Parathyroid adenoma (tissue), 2 donors: ENCODE measurements at regions not wholly inside any gene's neighbourhood (a gene's known extent, or its start where the extent isn't known, plus 50 kb on each side); places are given as distances from the start of the nearest gene placed in this dataset.

Experiments
- H2AFZ ChIP-seq: fragments of 300-600 bp; sonication (generic); one replicate; pipeline ENCODE4 v1.7.0; 2017; ENCODE audit warnings: antibody characterized with exemption, mild to moderate bottlenecking
- H3K27ac ChIP-seq: fragments of 300-600 bp; sonication (generic); one replicate; pipeline ENCODE4 v1.7.0; 2017
- H3K27me3 ChIP-seq: fragments of 300-600 bp; sonication (generic); one replicate; pipeline ENCODE4 v1.7.0; 2017; ENCODE audit warnings: low read length; ENCODE audit not compliant: control insufficient read depth, insufficient read depth
- H3K36me3 ChIP-seq: fragments of 300-600 bp; sonication (generic); one replicate; pipeline ENCODE4 v1.7.0; 2017; ENCODE audit warnings: low read length; ENCODE audit not compliant: control insufficient read depth, insufficient read depth
- H3K4me1 ChIP-seq: fragments of 300-600 bp; sonication (generic); one replicate; pipeline ENCODE4 v1.7.0; 2017; ENCODE audit warnings: control low read depth
- H3K4me2 ChIP-seq: fragments of 300-600 bp; sonication (generic); one replicate; pipeline ENCODE4 v1.7.0; 2017; ENCODE audit warnings: low read length
- H3K4me3 ChIP-seq: fragments of 300-600 bp; sonication (generic); one replicate; pipeline ENCODE4 v1.7.0; 2017; ENCODE audit warnings: low read depth, low read length
- H3K79me2 ChIP-seq: fragments of 300-600 bp; sonication (generic); one replicate; pipeline ENCODE4 v1.7.0; 2017; ENCODE audit warnings: control low read depth
- H3K9ac ChIP-seq: fragments of 300-600 bp; sonication (generic); one replicate; pipeline ENCODE4 v1.7.0; 2017; ENCODE audit warnings: mild to moderate bottlenecking
- H3K9me3 ChIP-seq: fragments of 300-600 bp; sonication (generic); one replicate; pipeline ENCODE4 v1.7.0; 2017; ENCODE audit warnings: low read length; ENCODE audit not compliant: control insufficient read depth
- CTCF ChIP-seq: fragments of 300-600 bp; sonication (generic); IDR thresholded peaks from one replicate; pipeline ENCODE4 v1.7.0; 2017; ENCODE audit warnings: antibody characterized with exemption, mild to moderate bottlenecking
- donor health status: primary hyperparathyroidism.

- no peak for TF ChIP-seq CTCF
- H3K9ac ChIP-seq: no peak overlapping the region
- H3K4me1 ChIP-seq: no peaks in the 10 kb centered on the region
- no peak overlapping the region for H3K4me2 ChIP-seq
- H3K9me3 ChIP-seq: no peaks in the 10 kb centered on the region
- no peaks in the 10 kb centered on the region for H3K79me2 ChIP-seq
- H3K27me3 ChIP-seq: no peaks in the 10 kb centered on the region
- H2AFZ ChIP-seq: no peak overlapping the region
- no peaks in the 10 kb centered on the region for H3K36me3 ChIP-seq
- H3K4me3 ChIP-seq: no peak overlapping the region
- no peak overlapping the region for H3K27ac ChIP-seq
Observed at GRCh38 chr3:104521606-104522336, 844.9 kb upstream of the ALCAM start.

- no peak overlapping the region for H3K4me3 ChIP-seq
- H3K27ac ChIP-seq: no peak overlapping the region
- no peaks in the 10 kb centered on the region for H3K36me3 ChIP-seq
- H3K27me3 ChIP-seq: no peaks in the 10 kb centered on the region
- no peak overlapping the region for H2AFZ ChIP-seq
- H3K79me2 ChIP-seq: no peaks in the 10 kb centered on the region
- H3K4me2 ChIP-seq: no peak overlapping the region
- TF ChIP-seq CTCF: no peak
- no peaks in the 10 kb centered on the region for H3K9me3 ChIP-seq
- H3K4me1 ChIP-seq: no peaks in the 10 kb centered on the region
- no peak overlapping the region for H3K9ac ChIP-seq
Observed at GRCh38 chr3:104523136-104523535, 843.6 kb upstream of the ALCAM start.

GRCh38 chr3:104526901-104527401 lies 839.8 kb upstream of the ALCAM start:
- H3K4me2 ChIP-seq: no peak overlapping the region
- H3K9ac ChIP-seq: no peak overlapping the region
- TF ChIP-seq CTCF: no peak
- H3K4me3 ChIP-seq: no peak overlapping the region
- H3K27me3 ChIP-seq: no peaks in the 10 kb centered on the region
- no peaks in the 10 kb centered on the region for H3K4me1 ChIP-seq
- H3K36me3 ChIP-seq: no peaks in the 10 kb centered on the region
- no peaks in the 10 kb centered on the region for H3K79me2 ChIP-seq
- no peak overlapping the region for H2AFZ ChIP-seq
- no peak overlapping the region for H3K27ac ChIP-seq
- H3K9me3 ChIP-seq: no peaks in the 10 kb centered on the region

- Histone ChIP-seq H3K4me1 (no peaks in the 10 kb centered on the region), H3K4me3 (no peak overlapping the region), H2AFZ (no peak overlapping the region), H3K79me2 (no peaks in the 10 kb centered on the region), H3K27me3 (no peaks in the 10 kb centered on the region), H3K4me2 (no peak overlapping the region), H3K9me3 (no peaks in the 10 kb centered on the region), H3K9ac (no peak overlapping the region), H3K36me3 (no peaks in the 10 kb centered on the region), H3K27ac (no peak overlapping the region)
- no peak for TF ChIP-seq CTCF
Observed at GRCh38 chr3:104530934-104531333, 835.8 kb upstream of the ALCAM start.

GRCh38 chr3:104536715-104537114 lies 830.0 kb upstream of the ALCAM start:
- Histone ChIP-seq H3K4me2 (no peak overlapping the region), H3K79me2 (no peaks in the 10 kb centered on the region), H3K9me3 (no peaks in the 10 kb centered on the region), H3K27ac (no peak overlapping the region), H3K4me3 (no peak overlapping the region), H3K36me3 (no peaks in the 10 kb centered on the region), H2AFZ (no peak overlapping the region), H3K9ac (no peak overlapping the region), H3K27me3 (no peaks in the 10 kb centered on the region), H3K4me1 (no peaks in the 10 kb centered on the region)
- no peak for TF ChIP-seq CTCF
